ENCODE measurements at regions not wholly inside any gene's neighbourhood (a gene's known extent, or its start where the extent isn't known, plus 50 kb on each side); places are given as distances from the start of the nearest gene placed in this dataset.

GRCh38 chr6:48845219-48845618, 617.8 kb downstream of the MMUT start (continued):
- TF ChIP-seq, protein P1, sequence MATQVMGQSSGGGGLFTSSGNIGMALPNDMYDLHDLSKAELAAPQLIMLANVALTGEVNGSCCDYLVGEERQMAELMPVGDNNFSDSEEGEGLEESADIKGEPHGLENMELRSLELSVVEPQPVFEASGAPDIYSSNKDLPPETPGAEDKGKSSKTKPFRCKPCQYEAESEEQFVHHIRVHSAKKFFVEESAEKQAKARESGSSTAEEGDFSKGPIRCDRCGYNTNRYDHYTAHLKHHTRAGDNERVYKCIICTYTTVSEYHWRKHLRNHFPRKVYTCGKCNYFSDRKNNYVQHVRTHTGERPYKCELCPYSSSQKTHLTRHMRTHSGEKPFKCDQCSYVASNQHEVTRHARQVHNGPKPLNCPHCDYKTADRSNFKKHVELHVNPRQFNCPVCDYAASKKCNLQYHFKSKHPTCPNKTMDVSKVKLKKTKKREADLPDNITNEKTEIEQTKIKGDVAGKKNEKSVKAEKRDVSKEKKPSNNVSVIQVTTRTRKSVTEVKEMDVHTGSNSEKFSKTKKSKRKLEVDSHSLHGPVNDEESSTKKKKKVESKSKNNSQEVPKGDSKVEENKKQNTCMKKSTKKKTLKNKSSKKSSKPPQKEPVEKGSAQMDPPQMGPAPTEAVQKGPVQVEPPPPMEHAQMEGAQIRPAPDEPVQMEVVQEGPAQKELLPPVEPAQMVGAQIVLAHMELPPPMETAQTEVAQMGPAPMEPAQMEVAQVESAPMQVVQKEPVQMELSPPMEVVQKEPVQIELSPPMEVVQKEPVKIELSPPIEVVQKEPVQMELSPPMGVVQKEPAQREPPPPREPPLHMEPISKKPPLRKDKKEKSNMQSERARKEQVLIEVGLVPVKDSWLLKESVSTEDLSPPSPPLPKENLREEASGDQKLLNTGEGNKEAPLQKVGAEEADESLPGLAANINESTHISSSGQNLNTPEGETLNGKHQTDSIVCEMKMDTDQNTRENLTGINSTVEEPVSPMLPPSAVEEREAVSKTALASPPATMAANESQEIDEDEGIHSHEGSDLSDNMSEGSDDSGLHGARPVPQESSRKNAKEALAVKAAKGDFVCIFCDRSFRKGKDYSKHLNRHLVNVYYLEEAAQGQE (IDR thresholded peaks at IDR 0.05; ENCODE audit: low read depth): no peak
- no peak for TF ChIP-seq SP1 (IDR thresholded peaks at IDR 0.05; ENCODE audit: low read depth)
- TF ChIP-seq POLR2AphosphoS5 (IDR thresholded peaks at IDR 0.05; ENCODE audit: low read depth, low read length): no peak
- no peak for TF ChIP-seq RAD21 (IDR thresholded peaks at IDR 0.05; ENCODE audit: low read depth)
- no peak for TF ChIP-seq ZNF274 (IDR thresholded peaks at IDR 0.05; ENCODE audit: low read depth, low read length)
- no peak for TF ChIP-seq EZH2 (IDR thresholded peaks at IDR 0.05)
- TF ChIP-seq CEBPB (IDR thresholded peaks at IDR 0.05; ENCODE audit: low read depth): no peak
- no peak for TF ChIP-seq ATF3 (IDR thresholded peaks at IDR 0.05)
- TF ChIP-seq YY1 (IDR thresholded peaks at IDR 0.05; ENCODE audit: extremely low read depth, insufficient replicate concordance, low read depth, low read length): no peak

DNA sequence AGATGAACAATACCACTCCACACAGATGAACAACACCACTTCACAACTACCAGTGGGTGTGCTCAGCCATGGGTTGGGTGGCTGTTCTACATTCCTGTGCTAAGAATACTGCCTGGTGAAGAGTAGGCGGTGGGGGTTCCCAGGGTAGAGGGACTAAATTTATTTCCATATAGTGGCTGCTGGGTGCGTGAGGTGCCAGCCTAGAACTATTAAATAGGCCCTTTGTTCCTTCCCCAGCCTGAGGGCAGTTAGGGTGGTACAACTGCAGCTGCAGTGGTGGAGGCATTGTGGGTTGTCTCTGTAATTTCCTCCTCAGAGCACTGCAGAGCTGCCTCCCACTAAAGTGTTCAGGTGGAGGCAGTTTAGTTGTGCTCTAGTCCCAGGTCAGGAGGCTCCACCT, 618.4 kb downstream of the MMUT start:
- Histone ChIP-seq H3K4me3 (replicated peaks in 1 of 2; ENCODE audit: low read depth in 1 of 2, low read length in 2 of 2) (no peak overlapping the region), H3K4me1 (ENCODE audit: control insufficient read depth in 1 of 2, insufficient read depth in 2 of 2, low read length in 2 of 2) (no peaks in the 10 kb centered on the region), H3K4me2 (ENCODE audit: low read length) (no peak overlapping the region), H3K9me3 (ENCODE audit: control insufficient read depth in 1 of 2, insufficient read depth in 1 of 2, low read depth in 1 of 2, low read length in 2 of 2) (peaks cover 5 to 8% of the 10 kb centered on the region in 2 experiments; a peak in 2 of 4 replicates), H3K27me3 (ENCODE audit: insufficient read depth, low read length) (no peaks in the 10 kb centered on the region), H3K9ac (ENCODE audit: low read length) (no peak overlapping the region), H4K20me1 (ENCODE audit: insufficient read depth) (no peaks in the 10 kb centered on the region), H3K27ac (ENCODE audit: low read depth, low read length) (no peak overlapping the region), H2AFZ (ENCODE audit: low read depth, low read length, poor library complexity, severe bottlenecking) (no peak overlapping the region), H3K79me2 (ENCODE audit: insufficient read depth, low read length) (no peaks in the 10 kb centered on the region), H3K9me2 (ENCODE audit: insufficient read depth) (no peaks in the 10 kb centered on the region), H3K36me3 (ENCODE audit: control insufficient read depth in 1 of 2, insufficient read depth in 2 of 2, low read length in 2 of 2) (no peaks in the 10 kb centered on the region; a peak in 1 of 4 replicates)
- ATAC-seq (no peak), DNase-seq (ENCODE audit: low read depth, low spot score) (no peak)
- CTCF ChIA-PET: no interaction called here
- no TSS peak for BruUV-seq (replicated peaks)
- intact Hi-C loops (cut with micrococcal nuclease): no loop called here
- RAD21 ChIA-PET (ENCODE audit: low non-redundant PET in 1 of 2, low total read pairs in 2 of 2, uncharacterized antibody in 2 of 2, unreplicated experiment in 2 of 2): no interaction called here
- POLR2A ChIA-PET: no interaction called here
- TF ChIP-seq, protein P1 (IDR thresholded peaks at IDR 0.05; ENCODE audit: low read depth): no peak
- no peak for TF ChIP-seq CTCF (IDR thresholded peaks at IDR 0.05 in 2 of 3, conservative IDR thresholded peaks at IDR 0.05 in 1 of 3; ENCODE audit: borderline replicate concordance in 1 of 3, insufficient read depth in 1 of 3, low read depth in 2 of 3, low read length in 2 of 3)
- TF ChIP-seq POLR2AphosphoS5 (IDR thresholded peaks at IDR 0.05; ENCODE audit: low read depth, low read length): no peak
- no peak for TF ChIP-seq SRF (IDR thresholded peaks at IDR 0.05; ENCODE audit: low read depth)
- no peak for TF ChIP-seq CBX3 (IDR thresholded peaks at IDR 0.05; ENCODE audit: low read depth)
- TF ChIP-seq MAX (IDR thresholded peaks at IDR 0.05): no peak
- TF ChIP-seq EGR1 (IDR thresholded peaks at IDR 0.05; ENCODE audit: low read depth): no peak
- no peak for TF ChIP-seq TCF7L2 (IDR thresholded peaks at IDR 0.05; ENCODE audit: borderline replicate concordance, extremely low read depth, insufficient read depth, insufficient read length)
